Common myeloid progenitor, CD34-positive (primary cell): ENCODE measurements at regions not wholly inside any gene's neighbourhood (a gene's known extent, or its start where the extent isn't known, plus 50 kb on each side); places are given as distances from the start of the nearest gene placed in this dataset.

Experiments used
- CTCF ChIA-PET: fragments of 350-600 bp; sonication (Branson Sonifier 250); formaldehyde crosslinking; loops from one replicate; lab custom pipeline; 2021; ENCODE audit warnings: antibody characterized with exemption; lab: Charles Lee
- POLR2A ChIA-PET: fragments of 350-600 bp; sonication (Branson Sonifier 250); formaldehyde crosslinking; loops from one replicate; lab custom pipeline; 2021; ENCODE audit warnings: antibody characterized with exemption; lab: Charles Lee
- DNase-seq, 3 donors: peaks; one replicate each; pipeline versions ENCODE4 v3.0.0 to v3.0.0-alpha.2; 2013
- H3K27ac ChIP-seq, 2 experiments: 1 replicate in 1 of 2; 2 replicates in 1 of 2; pipeline ENCODE4 v1.7.0; 2013; ENCODE audit warnings: inconsistent platforms in 2 of 2, low read length in 2 of 2, mild to moderate bottlenecking in 2 of 2, low read depth in 1 of 2, moderate library complexity in 1 of 2; ENCODE audit not compliant: severe bottlenecking in 2 of 2, insufficient read depth in 1 of 2, poor library complexity in 1 of 2
- H3K27me3 ChIP-seq, 5 experiments: replicated peaks in 2 of 5; 1 replicate in 3 of 5; 2 replicates in 2 of 5; pipeline versions ENCODE4 v1.6.1 to v1.7.0; 2013; ENCODE audit warnings: low read length in 4 of 5, mild to moderate bottlenecking in 2 of 5, moderate library complexity in 2 of 5, inconsistent platforms in 1 of 5; ENCODE audit not compliant: insufficient read depth in 5 of 5, control insufficient read depth in 4 of 5
- H3K36me3 ChIP-seq, 4 experiments: 1 replicate in 2 of 4; 2 replicates in 2 of 4; pipeline versions ENCODE4 v1.6.1 to v1.7.0; 2013; ENCODE audit warnings: low read length in 3 of 4, control low read depth in 1 of 4, mild to moderate bottlenecking in 1 of 4; ENCODE audit not compliant: control insufficient read depth in 4 of 4, insufficient read depth in 4 of 4
- H3K4me1 ChIP-seq, 4 experiments: 1 replicate in 3 of 4; 2 replicates in 1 of 4; pipeline versions ENCODE4 v1.6.1 to v1.7.1; 2013; ENCODE audit warnings: low read length in 3 of 4, mild to moderate bottlenecking in 3 of 4, control low read depth in 1 of 4, inconsistent platforms in 1 of 4, moderate library complexity in 1 of 4; ENCODE audit not compliant: control insufficient read depth in 4 of 4, insufficient read depth in 4 of 4; ENCODE audit errors: control extremely low read depth in 1 of 4
- H3K4me3 ChIP-seq, 7 experiments: 1 replicate in 4 of 7; 2 replicates in 3 of 7; pipeline versions ENCODE4 v1.5.1 to v1.7.0; 2013; ENCODE audit warnings: mild to moderate bottlenecking in 7 of 7, low read length in 6 of 7, moderate library complexity in 6 of 7, inconsistent platforms in 2 of 7, low read depth in 2 of 7, control low read depth in 1 of 7; ENCODE audit not compliant: insufficient read depth in 4 of 7, control insufficient read depth in 1 of 7; ENCODE audit errors: extremely low read depth in 1 of 7
- H3K9me3 ChIP-seq, 5 experiments: 1 replicate in 4 of 5; 2 replicates in 1 of 5; pipeline versions ENCODE4 v1.6.1 to v1.7.1; 2013; ENCODE audit warnings: low read length in 4 of 5, mild to moderate bottlenecking in 2 of 5, inconsistent platforms in 1 of 5, low read depth in 1 of 5, moderate library complexity in 1 of 5; ENCODE audit not compliant: control insufficient read depth in 4 of 5, insufficient read depth in 2 of 5; ENCODE audit errors: control extremely low read depth in 1 of 5
- WGBS: methylation state at CpG from one replicate; pipeline ENCODE4 v1.1.5; 2013; ENCODE audit not compliant: insufficient coverage; 5-methylcytosine and 5-hydroxymethylcytosine counted together

DNA sequence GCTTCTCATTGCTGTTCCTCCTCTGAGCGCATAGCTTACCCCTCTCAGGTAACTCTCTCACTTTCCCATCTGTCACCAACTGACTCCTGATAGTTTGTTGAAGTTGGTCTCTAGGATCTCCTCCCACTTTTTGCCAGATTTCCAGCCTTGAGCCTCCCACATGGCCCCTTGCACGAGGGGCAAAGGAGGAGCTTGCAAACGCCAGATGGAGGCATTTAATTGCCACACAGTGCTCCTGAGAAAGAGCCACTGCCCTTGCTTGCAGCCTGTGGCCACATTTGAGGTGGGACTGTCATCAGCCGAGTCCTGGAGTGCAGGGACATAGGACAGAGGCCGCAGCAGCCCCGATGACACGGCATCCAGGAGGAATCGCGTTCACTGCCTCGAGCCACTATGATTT lies 348.7 kb downstream of the SMOC2 start:
- Histone ChIP-seq H3K27me3 (no peaks in the 10 kb centered on the region), H3K9me3 (peaks cover 0 to 3% (median 0%) of the 10 kb centered on the region in 5 experiments), H3K4me1 (no peaks in the 10 kb centered on the region), H3K27ac (no peak overlapping the region), H3K4me3 (no peak overlapping the region), H3K36me3 (no peaks in the 10 kb centered on the region)
- DNase-seq = no peak
- CTCF ChIA-PET = no interaction called here
- WGBS = 81% methylated on average over 9 of the region's 10 CpGs
- POLR2A ChIA-PET = no interaction called here

DNA sequence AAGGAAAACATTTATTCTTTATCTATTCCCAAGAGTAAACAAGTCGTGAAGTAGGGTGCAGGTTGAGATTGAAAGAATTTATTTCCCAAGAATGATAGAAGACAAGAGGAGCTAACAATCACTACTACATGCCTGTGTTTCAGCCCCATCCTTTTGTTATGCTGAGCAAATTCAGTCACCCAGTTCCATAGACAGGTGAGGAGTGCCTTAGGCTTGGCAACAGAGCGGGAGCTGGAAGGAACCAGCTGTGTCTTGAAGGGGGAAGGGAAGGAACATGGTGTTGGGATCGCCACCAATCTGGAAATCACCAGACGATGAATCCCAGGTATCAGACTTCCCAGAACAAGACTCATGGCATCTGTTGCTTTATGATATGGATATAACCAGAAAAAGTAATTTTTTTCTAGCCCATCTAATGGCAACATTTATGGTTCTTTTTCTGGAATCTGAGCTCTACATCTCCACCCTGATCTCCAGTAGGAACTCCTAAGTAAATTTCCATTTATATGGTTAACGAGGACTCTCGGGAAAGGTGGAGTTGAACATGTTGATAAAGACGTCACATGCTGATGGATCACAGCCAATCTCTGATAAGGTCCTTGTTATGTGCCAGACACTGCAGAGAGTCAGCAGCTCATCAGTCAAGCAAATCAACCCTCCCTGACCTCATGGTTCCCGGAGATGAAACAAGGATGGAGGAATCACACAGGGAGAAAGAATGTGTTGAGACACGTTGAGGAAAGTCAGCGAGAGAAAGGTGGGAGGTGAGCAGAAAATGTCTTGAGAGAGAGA lies 344.9 kb downstream of the SMOC2 start:
- H3K36me3 ChIP-seq = no peaks in the 10 kb centered on the region
- no peak overlapping the region for H3K4me3 ChIP-seq
- 81% methylated on average over 3 of the region's 10 CpGs for WGBS
- no peaks in the 10 kb centered on the region for H3K4me1 ChIP-seq
- ChIA-PET POLR2A (no interaction called here), CTCF (no interaction called here)
- no peak for DNase-seq
- H3K27ac ChIP-seq = no peak overlapping the region
- no peaks in the 10 kb centered on the region for H3K27me3 ChIP-seq
- no peaks in the 10 kb centered on the region for H3K9me3 ChIP-seq

DNA sequence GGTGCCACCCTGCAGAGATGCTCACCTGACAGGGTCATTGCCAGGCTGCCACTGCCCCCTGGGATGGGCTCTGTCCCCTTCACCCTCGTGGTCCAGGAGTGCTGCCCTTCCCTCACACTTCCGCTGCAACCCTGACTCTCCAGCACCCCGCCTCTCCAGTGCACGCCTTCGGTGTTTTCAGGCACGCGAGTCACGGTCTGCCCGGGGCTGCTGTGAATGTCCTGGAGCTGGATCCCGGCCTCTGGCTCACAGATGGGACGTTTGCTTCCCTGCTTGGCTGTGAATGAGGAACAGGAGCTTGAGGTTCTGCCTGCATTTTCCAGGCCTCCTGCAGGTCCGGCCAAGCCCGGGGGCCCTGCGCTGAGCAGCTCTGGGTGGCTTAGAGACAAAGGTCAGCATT lies 343.4 kb downstream of the SMOC2 start:
- Histone ChIP-seq H3K4me1 (no peaks in the 10 kb centered on the region), H3K27ac (no peak overlapping the region), H3K4me3 (no peak overlapping the region), H3K36me3 (no peaks in the 10 kb centered on the region), H3K9me3 (no peaks in the 10 kb centered on the region), H3K27me3 (no peaks in the 10 kb centered on the region)
- WGBS = 91% methylated on average over 12 of the region's 14 CpGs
- CTCF ChIA-PET = no interaction called here
- POLR2A ChIA-PET = no interaction called here
- no peak for DNase-seq

DNA sequence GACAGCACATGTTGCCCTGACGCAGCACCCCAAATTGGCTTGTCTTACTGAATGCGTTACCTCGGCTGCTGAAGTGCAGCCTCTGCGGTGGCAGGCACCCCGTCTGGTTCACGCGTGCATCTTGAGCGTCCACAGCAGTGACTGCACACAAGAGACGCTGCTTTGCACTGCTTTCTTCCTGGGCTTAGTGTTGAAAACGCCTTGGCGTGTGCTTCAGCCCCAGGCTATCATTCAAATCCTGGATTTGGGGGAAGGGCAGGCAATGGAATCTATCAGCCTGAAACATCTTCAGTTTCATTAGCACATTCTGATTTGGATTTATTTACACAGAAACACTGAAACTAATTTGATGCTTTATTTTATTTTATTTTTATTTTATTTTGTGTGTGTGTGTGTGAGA lies 342.7 kb downstream of the SMOC2 start:
- CTCF ChIA-PET = no interaction called here
- H3K4me3 ChIP-seq = no peak overlapping the region

DNA sequence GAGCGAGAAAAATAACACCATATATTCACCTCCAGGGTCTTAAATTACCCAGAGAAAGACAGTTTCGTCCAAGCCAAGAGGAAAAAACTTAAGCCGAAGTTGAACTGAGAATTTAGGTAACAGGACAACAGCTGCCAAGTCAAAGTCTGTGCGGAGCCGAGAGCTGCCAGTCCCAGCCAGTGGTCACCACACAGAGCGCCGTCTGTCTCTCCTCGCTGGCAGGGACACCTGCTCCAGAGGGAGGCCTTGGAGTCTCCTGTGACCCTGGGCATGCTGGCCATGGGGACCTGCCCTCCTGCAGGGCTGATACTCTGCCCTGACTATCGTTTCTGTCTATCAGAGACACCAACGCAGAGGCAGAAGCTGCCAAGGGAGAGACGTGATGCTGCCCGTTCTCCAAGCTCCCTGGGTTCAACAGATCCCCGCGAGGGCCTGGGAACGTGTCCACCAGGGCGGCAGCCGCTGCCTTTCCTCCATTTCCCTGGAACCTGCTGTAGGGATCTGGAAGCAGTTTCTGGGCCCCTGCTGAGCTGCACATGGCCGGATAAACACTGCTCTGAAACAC lies 341.3 kb downstream of the SMOC2 start:
- Histone ChIP-seq H3K36me3 (no peaks in the 10 kb centered on the region), H3K27me3 (no peaks in the 10 kb centered on the region), H3K9me3 (peaks cover 0 to 2% (median 0%) of the 10 kb centered on the region in 5 experiments), H3K4me3 (no peak overlapping the region), H3K27ac (no peak overlapping the region), H3K4me1 (no peaks in the 10 kb centered on the region)
- 85% methylated on average over 16 of the region's 18 CpGs for WGBS
- CTCF ChIA-PET = no interaction called here
- POLR2A ChIA-PET = no interaction called here
- no peak for DNase-seq

More for the DNA sequence above, 342.7 kb downstream of the SMOC2 start:
- POLR2A ChIA-PET = no interaction called here
- Histone ChIP-seq H3K27me3 (no peaks in the 10 kb centered on the region), H3K27ac (no peak overlapping the region), H3K4me1 (no peaks in the 10 kb centered on the region), H3K36me3 (no peaks in the 10 kb centered on the region), H3K9me3 (no peaks in the 10 kb centered on the region)
- WGBS = 97% methylated on average over 11 of the region's 11 CpGs
- no peak for DNase-seq

DNA sequence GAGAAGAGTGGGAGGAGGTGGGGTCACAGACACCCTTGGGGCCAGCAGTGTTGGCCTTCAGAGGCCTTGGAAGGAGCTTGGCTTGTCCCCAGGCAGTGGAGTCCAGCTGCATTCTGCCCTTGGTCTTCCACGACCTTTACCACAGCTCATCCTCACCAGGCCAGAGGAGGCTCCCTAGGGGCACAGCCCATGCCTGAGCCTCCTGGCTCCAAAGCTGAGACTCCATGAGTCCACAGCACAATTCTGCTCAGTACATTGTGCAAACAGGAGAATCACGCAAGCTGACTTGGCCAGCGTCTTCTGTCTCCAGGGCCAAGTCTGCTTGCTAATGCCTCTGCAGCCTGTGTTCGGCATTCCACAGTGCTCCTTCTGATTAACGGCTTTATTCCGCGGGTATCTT lies 337.2 kb downstream of the SMOC2 start:
- POLR2A ChIA-PET = no interaction called here
- no peak overlapping the region for H3K27ac ChIP-seq
- peaks cover 0 to 10% (median 2%) of the 10 kb centered on the region in 5 experiments for H3K9me3 ChIP-seq
- CTCF ChIA-PET = no interaction called here
- no peaks in the 10 kb centered on the region for H3K27me3 ChIP-seq
- H3K36me3 ChIP-seq = no peaks in the 10 kb centered on the region
- H3K4me1 ChIP-seq = no peaks in the 10 kb centered on the region
- H3K4me3 ChIP-seq = no peak overlapping the region
- DNase-seq = no peak
- WGBS = 90% methylated on average over 7 of the region's 7 CpGs

DNA sequence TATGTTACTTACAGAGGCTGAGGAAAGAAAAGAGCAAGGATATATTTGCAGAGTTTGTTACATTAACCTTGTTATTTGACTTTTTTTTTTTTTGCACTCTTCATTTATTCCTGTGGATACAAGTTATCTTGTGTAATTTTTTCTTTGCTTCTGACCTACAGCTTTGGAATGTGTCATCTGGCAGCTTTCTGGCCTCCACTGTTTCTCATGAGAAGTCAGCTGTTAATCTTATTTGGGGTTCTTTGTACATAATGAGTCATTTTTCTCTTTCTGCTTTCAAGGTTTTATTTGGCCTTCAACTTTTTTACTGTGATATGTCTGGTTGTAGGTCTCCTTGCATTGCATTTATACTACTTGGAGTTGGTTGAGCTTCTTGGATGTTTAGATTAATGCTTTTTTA lies 333.4 kb downstream of the SMOC2 start:
- Histone ChIP-seq H3K27me3 (no peaks in the 10 kb centered on the region), H3K27ac (no peak overlapping the region), H3K9me3 (peaks cover 0 to 10% (median 7%) of the 10 kb centered on the region in 5 experiments), H3K36me3 (no peaks in the 10 kb centered on the region), H3K4me3 (no peak overlapping the region), H3K4me1 (no peaks in the 10 kb centered on the region)
- ChIA-PET POLR2A (no interaction called here), CTCF (no interaction called here)
- no peak for DNase-seq
